Neutrophil (primary cell): ENCODE measurements at regions not wholly inside any gene's neighbourhood (a gene's known extent, or its start where the extent isn't known, plus 50 kb on each side); places are given as distances from the start of the nearest gene placed in this dataset.
"Not testable (repeated sequence)": the region's sequence is repeated elsewhere in the genome, so short reads cannot be mapped to it uniquely, and the experiment has no call there.

Experiments used
- H3K27ac ChIP-seq: fragments of 200-600 bp; sonication (generic); 2 replicates; pipeline ENCODE4 v1.5.1; 2016; ENCODE audit warnings: mild to moderate bottlenecking, moderate library complexity
- H3K27me3 ChIP-seq: fragments of 200-600 bp; sonication (generic); 2 replicates; pipeline ENCODE4 v1.6.0; 2016; ENCODE audit warnings: mild to moderate bottlenecking
- H3K36me3 ChIP-seq: fragments of 200-600 bp; sonication (generic); 2 replicates; pipeline ENCODE4 v1.5.1; 2017
- H3K4me1 ChIP-seq, 2 experiments: fragments of 200-600 bp in 1 of 2; sonication (generic) in 1 of 2; 1 replicate in 1 of 2; 2 replicates in 1 of 2; pipeline versions ENCODE4 v1.5.1 to v1.6.1; 2013 to 2016; ENCODE audit warnings: low read depth in 1 of 2, low read length in 1 of 2, mild to moderate bottlenecking in 1 of 2, moderate library complexity in 1 of 2; ENCODE audit not compliant: control insufficient read depth in 1 of 2, insufficient read depth in 1 of 2
- H3K4me3 ChIP-seq, 2 experiments: fragments of 200-600 bp in 1 of 2; sonication (generic) in 1 of 2; 1 replicate in 1 of 2; 2 replicates in 1 of 2; pipeline ENCODE4 v1.5.1; 2013 to 2016; ENCODE audit warnings: low read depth in 1 of 2, low read length in 1 of 2, mild to moderate bottlenecking in 1 of 2, moderate library complexity in 1 of 2
- H3K9me3 ChIP-seq: fragments of 200-600 bp; sonication (generic); 2 replicates; pipeline ENCODE4 v1.5.1; 2016
- CTCF ChIP-seq: fragments of 200-600 bp; sonication (generic); IDR thresholded peaks from 2 replicates; pipeline ENCODE4 v1.5.1; 2016; ENCODE audit warnings: antibody characterized with exemption

DNA sequence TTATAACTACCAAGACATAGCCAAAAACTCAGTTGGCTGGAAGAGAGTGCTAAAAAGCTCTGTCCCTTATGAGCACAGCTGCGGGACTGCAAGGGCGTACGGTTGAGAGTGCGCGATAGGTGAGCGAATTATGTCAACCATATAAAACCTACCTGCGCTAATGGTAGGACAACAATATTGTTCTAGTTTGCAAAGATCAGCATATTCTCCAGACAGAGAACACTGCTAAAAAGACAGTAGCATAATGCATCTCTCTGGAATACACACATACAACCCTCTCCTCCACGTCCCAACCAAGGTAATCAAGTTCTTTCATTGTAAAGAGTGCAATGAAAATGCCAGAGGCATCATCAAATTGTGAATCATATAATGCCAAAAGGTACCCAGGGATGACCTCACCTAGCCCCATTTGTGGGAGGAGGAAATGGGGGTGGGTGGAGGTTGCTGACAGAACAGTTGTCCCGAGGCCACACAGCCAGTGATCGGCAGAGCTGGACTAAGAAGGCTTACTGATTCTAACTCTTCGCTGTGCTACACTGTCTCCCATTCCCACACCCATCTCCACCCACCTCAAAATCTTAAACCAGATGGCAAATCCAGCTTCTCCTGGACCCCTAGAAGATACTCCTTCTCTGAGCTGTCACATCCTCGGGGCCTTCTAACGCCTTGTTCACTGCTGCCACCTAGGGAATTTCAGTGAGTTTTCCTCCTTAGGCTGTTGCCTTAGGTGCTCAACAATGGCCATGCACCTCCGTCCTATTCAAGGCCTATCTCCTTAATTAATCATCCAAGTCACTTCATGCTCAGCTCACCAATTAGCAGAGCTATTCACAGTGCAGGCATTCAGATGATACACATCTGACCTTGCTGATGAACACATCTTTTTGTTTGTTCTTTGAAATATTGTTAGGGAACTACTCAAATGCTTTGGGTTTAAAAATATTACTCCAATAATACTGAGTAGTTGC lies 60.7 kb downstream of the RPL22L1 start:
- no peak for TF ChIP-seq CTCF
- Histone ChIP-seq H3K4me1 (no peaks in the 10 kb centered on the region), H3K27me3 (peaks cover 2% of the 10 kb centered on the region), H3K9me3 (no peaks in the 10 kb centered on the region), H3K4me3 (no peak overlapping the region), H3K27ac (no peak overlapping the region), H3K36me3 (no peaks in the 10 kb centered on the region)

DNA sequence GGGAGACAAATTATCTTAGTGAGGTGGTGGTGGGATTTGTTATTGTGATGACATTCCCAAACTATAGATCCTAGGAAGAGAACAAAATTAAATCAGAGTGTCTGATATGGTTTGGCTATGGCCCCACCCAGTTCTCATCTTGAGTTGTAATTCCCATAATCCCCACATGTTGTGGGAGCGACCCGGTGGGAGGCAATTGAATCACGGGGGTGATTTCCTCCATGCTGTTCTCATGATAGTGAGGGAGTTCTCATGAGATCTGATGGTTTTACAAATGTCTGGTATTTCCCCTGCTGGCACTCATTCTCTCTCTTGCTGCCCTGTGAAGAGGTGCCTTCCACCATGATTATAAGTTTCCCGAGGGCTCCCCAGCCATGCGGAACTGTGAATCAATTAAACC lies 62.0 kb downstream of the RPL22L1 start:
- Histone ChIP-seq H3K36me3 (no peaks in the 10 kb centered on the region), H3K27me3 (peaks cover 14% of the 10 kb centered on the region), H3K27ac (no peak overlapping the region), H3K4me3 (no peak overlapping the region), H3K9me3 (no peaks in the 10 kb centered on the region), H3K4me1 (no peaks in the 10 kb centered on the region)
- TF ChIP-seq CTCF: no peak

- Histone ChIP-seq H3K4me1 (no peaks in the 10 kb centered on the region), H3K27ac (no peak overlapping the region), H3K27me3 (peaks cover 21% of the 10 kb centered on the region), H3K9me3 (no peaks in the 10 kb centered on the region), H3K4me3 (no peak overlapping the region), H3K36me3 (no peaks in the 10 kb centered on the region)
- TF ChIP-seq CTCF: no peak
These were observed 63.3 kb downstream of the RPL22L1 start for GRCh38 chr3:170806676-170807075.

DNA sequence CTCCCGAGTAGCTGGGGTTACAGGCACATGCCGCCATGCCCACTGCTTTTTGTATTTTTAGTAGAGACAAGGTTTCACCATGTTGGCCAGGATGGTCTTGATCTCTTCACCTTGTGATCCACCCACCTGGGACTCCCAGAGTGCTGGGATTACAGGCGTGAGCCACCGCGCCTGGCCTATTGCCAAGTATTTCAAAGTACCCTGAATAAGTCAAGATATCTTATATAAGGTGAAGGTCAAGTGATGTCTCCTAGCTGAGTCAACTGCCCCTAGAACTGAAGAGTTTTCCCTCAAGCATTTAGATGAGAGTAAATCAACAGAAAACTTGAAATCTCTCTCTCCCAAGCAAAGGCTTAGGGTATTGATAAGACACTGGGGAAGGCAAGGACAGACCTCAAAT lies 63.9 kb downstream of the RPL22L1 start:
- no peaks in the 10 kb centered on the region for H3K4me1 ChIP-seq
- H3K36me3 ChIP-seq: no peaks in the 10 kb centered on the region
- peaks cover 24% of the 10 kb centered on the region for H3K27me3 ChIP-seq
- TF ChIP-seq CTCF: no peak
- H3K27ac ChIP-seq: no peak overlapping the region
- H3K9me3 ChIP-seq: no peaks in the 10 kb centered on the region
- no peak overlapping the region for H3K4me3 ChIP-seq

GRCh38 chr3:170805296-170805695 lies 64.7 kb downstream of the RPL22L1 start:
- H3K4me1 ChIP-seq, H3K27ac ChIP-seq, H3K9me3 ChIP-seq, H3K4me3 ChIP-seq, H3K36me3 ChIP-seq: not testable (repeated sequence)
- peaks cover 26% of the 10 kb centered on the region for H3K27me3 ChIP-seq

- not testable (repeated sequence) for H3K4me1 ChIP-seq, H3K4me3 ChIP-seq, H3K9me3 ChIP-seq, H3K36me3 ChIP-seq, H3K27ac ChIP-seq
- H3K27me3 ChIP-seq: peaks cover 26% of the 10 kb centered on the region
These were observed 65.4 kb downstream of the RPL22L1 start for GRCh38 chr3:170804634-170805033.
